SK-N-SH (cell line): ENCODE measurements at regions not wholly inside any gene's neighbourhood (a gene's known extent, or its start where the extent isn't known, plus 50 kb on each side); places are given as distances from the start of the nearest gene placed in this dataset.
A peak's percentile ranks its signal among the peaks of the same experiment; 100 is the strongest.

Experiments used
- CTCF ChIA-PET: fragments of 300-600, 350-600 bp; formaldehyde crosslinking; extraction: SDS; loops from one replicate; lab custom pipeline; 2021; lab: Yijun Ruan, JAX
- POLR2A ChIA-PET: fragments of 350-600 bp; sonication (Branson Sonifier 250); formaldehyde crosslinking; extraction: SDS; loops from one replicate; lab custom pipeline; 2020; ENCODE audit warnings: antibody characterized with exemption, inconsistent platforms; lab: Yijun Ruan, JAX
- DNase-seq: peaks from one replicate; pipeline ENCODE4 v3.0.0; 2012
- H2AFZ ChIP-seq: fragments of 200-600 bp; sonication (generic); 2 replicates; pipeline ENCODE4 v1.8.1; 2016; ENCODE audit warnings: antibody characterized with exemption, mild to moderate bottlenecking, low read depth
- H3F3A ChIP-seq: fragments of 200-600 bp; sonication (generic); replicated peaks from 2 replicates; pipeline ENCODE3; 2016; ENCODE audit warnings: antibody characterized with exemption, mild to moderate bottlenecking; ENCODE audit not compliant: insufficient read depth
- H3K27ac ChIP-seq, 2 experiments: fragments of 200-500 bp in 1 of 2; fragments of 200-600 bp in 1 of 2; sonication (Bioruptor generic) in 1 of 2; sonication (generic), shearing (Covaris generic) in 1 of 2; 2 replicates each; pipeline versions ENCODE4 v1.5.1 to v1.6.1; 2014 to 2016; ENCODE audit warnings: low read depth in 2 of 2, inconsistent platforms in 1 of 2, low read length in 1 of 2, mild to moderate bottlenecking in 1 of 2, mixed read lengths in 1 of 2
- H3K27me3 ChIP-seq: fragments of 200-600 bp; sonication (generic), shearing (Covaris generic); 2 replicates; pipeline ENCODE4 v1.6.1; 2016; ENCODE audit warnings: mixed run types; ENCODE audit not compliant: insufficient read depth
- H3K36me3 ChIP-seq, 2 experiments: fragments of 200-500 bp in 1 of 2; fragments of 200-600 bp in 1 of 2; sonication (Bioruptor generic) in 1 of 2; sonication (generic) in 1 of 2; replicated peaks in 1 of 2; 2 replicates each; pipeline versions ENCODE3 to v1.5.1; 2014 to 2016; ENCODE audit warnings: low read length in 1 of 2, mild to moderate bottlenecking in 1 of 2; ENCODE audit not compliant: insufficient read depth in 2 of 2, control insufficient read depth in 1 of 2
- H3K4me1 ChIP-seq, 2 experiments: fragments of 200-500 bp in 1 of 2; fragments of 200-600 bp in 1 of 2; sonication (Bioruptor generic) in 1 of 2; sonication (generic), shearing (Covaris generic) in 1 of 2; 2 replicates each; pipeline versions ENCODE4 v1.5.1 to v1.6.1; 2014 to 2016; ENCODE audit warnings: low read depth in 1 of 2, low read length in 1 of 2, mixed run types in 1 of 2; ENCODE audit not compliant: insufficient read depth in 2 of 2, control insufficient read depth in 1 of 2
- H3K4me2 ChIP-seq: fragments of 200-600 bp; sonication (generic), shearing (Covaris generic); 2 replicates; pipeline ENCODE4 v1.6.1; 2017; ENCODE audit warnings: mixed run types
- H3K4me3 ChIP-seq, 2 experiments: fragments of 200-500 bp in 1 of 2; fragments of 200-600 bp in 1 of 2; sonication (Bioruptor generic) in 1 of 2; sonication (generic), shearing (Covaris generic) in 1 of 2; 2 replicates each; pipeline versions ENCODE4 v1.5.1 to v1.8.1; 2014 to 2016; ENCODE audit warnings: low read depth in 2 of 2, inconsistent platforms in 1 of 2, low read length in 1 of 2, mild to moderate bottlenecking in 1 of 2, mixed read lengths in 1 of 2, moderate library complexity in 1 of 2
- H3K79me2 ChIP-seq: fragments of 200-600 bp; sonication (generic); 2 replicates; pipeline ENCODE4 v1.8.1; 2017; ENCODE audit warnings: mild to moderate bottlenecking; ENCODE audit not compliant: insufficient read depth
- H3K9ac ChIP-seq: fragments of 200-600 bp; sonication (generic); 2 replicates; pipeline ENCODE4 v1.6.1; 2017; ENCODE audit warnings: mixed run types
- H3K9me2 ChIP-seq: fragments of 200-600 bp; sonication (generic); 2 replicates; pipeline ENCODE4 v1.6.1; 2017; ENCODE audit warnings: mixed run types
- H3K9me3 ChIP-seq: fragments of 200-600 bp; sonication (generic); 2 replicates; pipeline ENCODE4 v1.6.1; 2017; ENCODE audit warnings: mixed run types, mild to moderate bottlenecking, moderate library complexity
- H4K20me1 ChIP-seq: fragments of 200-600 bp; sonication (generic); 2 replicates; pipeline ENCODE4 v1.6.1; 2017; ENCODE audit warnings: mild to moderate bottlenecking, mixed run types; ENCODE audit not compliant: insufficient read depth
- CHD2 ChIP-seq: fragments of 150-350 bp; IDR thresholded peaks from 2 replicates; pipeline ENCODE4 v1.6.1; 2018; ENCODE audit warnings: low read length; ENCODE audit not compliant: partially characterized antibody
- ELF1 ChIP-seq: IDR thresholded peaks from 2 replicates; pipeline ENCODE4 v1.4.0; 2012
- EP300 ChIP-seq, 2 experiments: IDR thresholded peaks; 2 replicates each; pipeline versions ENCODE4 v1.4.0 to v1.6.1; 2012; ENCODE audit warnings: borderline replicate concordance in 1 of 2, low read depth in 1 of 2, low read length in 1 of 2
- FOXM1 ChIP-seq: IDR thresholded peaks from 2 replicates; pipeline ENCODE4 v1.4.0; 2012; ENCODE audit warnings: low read depth, mild to moderate bottlenecking
- GABPA ChIP-seq: IDR thresholded peaks from 2 replicates; pipeline ENCODE4 v1.4.0; 2012; ENCODE audit warnings: low read depth, mild to moderate bottlenecking
- GATA2 ChIP-seq: sonication (generic); formaldehyde crosslinking; IDR thresholded peaks from 2 replicates; pipeline ENCODE4 v1.5.0; 2020; ENCODE audit warnings: mild to moderate bottlenecking, missing genetic modification reagents
- JUND ChIP-seq: IDR thresholded peaks from 2 replicates; pipeline ENCODE4 v1.4.0; 2012
- MEF2A ChIP-seq: IDR thresholded peaks from 2 replicates; pipeline ENCODE4 v1.4.0; 2012; ENCODE audit warnings: low read depth, borderline replicate concordance
- MXI1 ChIP-seq: IDR thresholded peaks from 2 replicates; pipeline ENCODE4 v1.6.1; 2012; ENCODE audit warnings: mild to moderate bottlenecking, low read depth, low read length, improper control_type of control experiment
- NFIC ChIP-seq: IDR thresholded peaks from 2 replicates; pipeline ENCODE4 v1.4.0; 2012; ENCODE audit warnings: borderline replicate concordance
- NRF1 ChIP-seq: IDR thresholded peaks from 2 replicates; pipeline ENCODE4 v1.6.1; 2012; ENCODE audit warnings: low read depth, mild to moderate bottlenecking, low read length
- POLR2AphosphoS5 ChIP-seq: IDR thresholded peaks from 2 replicates; pipeline ENCODE4 v1.6.1; 2012; ENCODE audit warnings: low read depth, low read length
- RAD21 ChIP-seq: IDR thresholded peaks from 2 replicates; pipeline ENCODE4 v1.6.1; 2012; ENCODE audit warnings: mild to moderate bottlenecking, low read length
- RFX5 ChIP-seq: IDR thresholded peaks from 2 replicates; pipeline ENCODE4 v1.6.1; 2012; ENCODE audit warnings: mild to moderate bottlenecking, improper control_type of control experiment, low read length
- RXRA ChIP-seq: IDR thresholded peaks from 2 replicates; pipeline ENCODE4 v1.4.0; 2012; ENCODE audit warnings: low read depth, mild to moderate bottlenecking, borderline replicate concordance
- SIN3A ChIP-seq: IDR thresholded peaks from 2 replicates; pipeline ENCODE4 v1.6.1; 2012; ENCODE audit warnings: low read depth, mild to moderate bottlenecking, low read length, moderate library complexity, borderline replicate concordance
- SMC3 ChIP-seq: IDR thresholded peaks from 2 replicates; pipeline ENCODE4 v1.6.1; 2012; ENCODE audit warnings: low read depth, low read length, improper control_type of control experiment
- TAF1 ChIP-seq: IDR thresholded peaks from 2 replicates; pipeline ENCODE4 v1.6.1; 2012; ENCODE audit warnings: low read depth, mild to moderate bottlenecking, low read length, moderate library complexity, borderline replicate concordance
- TCF12 ChIP-seq: IDR thresholded peaks from 2 replicates; pipeline ENCODE4 v1.4.0; 2012
- TEAD4 ChIP-seq: IDR thresholded peaks from 2 replicates; pipeline ENCODE4 v1.4.0; 2012; ENCODE audit warnings: mild to moderate bottlenecking, borderline replicate concordance; ENCODE audit not compliant: insufficient read depth
- WGBS: methylation state at CpG from one replicate; pipeline ENCODE4 v1.1.6; 2017; ENCODE audit warnings: low lambda C conversion rate; 5-methylcytosine and 5-hydroxymethylcytosine counted together
- TF ChIP-seq, protein P1 (sequence below): IDR thresholded peaks from 2 replicates; pipeline ENCODE4 v1.4.0; 2012; ENCODE audit warnings: low read depth
- TF ChIP-seq, protein P2 (sequence below): IDR thresholded peaks from 2 replicates; pipeline ENCODE4; 2012
- TF ChIP-seq, protein P3 (sequence below): IDR thresholded peaks from 2 replicates; pipeline ENCODE4 v1.6.1; 2012; ENCODE audit warnings: mild to moderate bottlenecking, low read depth, low read length, moderate library complexity

DNA sequence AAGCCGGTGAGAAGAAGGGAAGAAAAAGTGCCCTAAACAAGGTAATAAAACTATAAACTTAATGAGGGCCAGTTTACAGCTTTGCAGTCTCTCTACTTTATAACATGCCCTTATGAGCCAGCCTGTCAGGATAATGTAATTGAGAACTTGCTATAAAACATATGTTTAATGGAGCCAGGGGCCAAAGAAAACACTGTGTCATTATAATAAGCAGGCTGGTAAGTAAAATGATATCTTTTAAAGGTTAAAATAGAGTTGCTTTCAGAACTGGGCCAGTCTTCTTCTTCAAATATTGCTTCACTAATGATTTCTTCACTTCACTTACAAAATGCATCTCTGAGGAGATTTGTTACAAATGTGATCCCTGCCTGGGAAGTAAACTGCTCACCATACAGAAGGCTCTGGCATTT lies 192.5 kb downstream of the SHOX2 start:
- Histone ChIP-seq H3K4me3 (no peak overlapping the region), H3K36me3 (no peaks in the 10 kb centered on the region), H3K4me1 (no peaks in the 10 kb centered on the region; a peak in 1 of 4 replicates), H3K79me2 (no peaks in the 10 kb centered on the region), H3K27ac (no peak overlapping the region; a peak in 1 of 4 replicates), H3F3A (no peaks in the 10 kb centered on the region), H2AFZ (no peak overlapping the region), H3K9me2 (no peaks in the 10 kb centered on the region), H3K9me3 (no peaks in the 10 kb centered on the region), H4K20me1 (no peaks in the 10 kb centered on the region), H3K9ac (no peak overlapping the region), H3K4me2 (no peak overlapping the region; the same call in 1 of the 2 replicates), H3K27me3 (no peaks in the 10 kb centered on the region)
- ChIA-PET POLR2A (no interaction called here), CTCF (interaction anchor here (1.0 to 1.3 kb wide), 2 partner anchors 9 to 34 kb away, joined by 3 read pairs; no protein-coding TSS in a partner anchor)
- no peak for DNase-seq
- TF ChIP-seq EP300 (IDR thresholded peaks at IDR 0.05; ENCODE audit: borderline replicate concordance in 1 of 2, low read depth in 1 of 2, low read length in 1 of 2) (peak; percentile 33 to 57; a peak in 1 of 4 replicates), POLR2AphosphoS5 (peak; percentile 74; the same call in 1 of the 2 replicates), TCF12 (peak; percentile 92), GATA2 (CRISPR knock-in tag) (no peak), NFIC (peak; percentile 81), SIN3A (0 out of 2 replicates have a peak, but pooled peaks have one; percentile 52), TEAD4 (0 out of 2 replicates have a peak, but pooled peaks have one; percentile 20), JUND (peak; percentile 52), RXRA (no peak), GABPA (no peak)
- TF ChIP-seq, protein P1, sequence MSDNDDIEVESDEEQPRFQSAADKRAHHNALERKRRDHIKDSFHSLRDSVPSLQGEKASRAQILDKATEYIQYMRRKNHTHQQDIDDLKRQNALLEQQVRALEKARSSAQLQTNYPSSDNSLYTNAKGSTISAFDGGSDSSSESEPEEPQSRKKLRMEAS, result no peak
- TF ChIP-seq, protein P2, sequence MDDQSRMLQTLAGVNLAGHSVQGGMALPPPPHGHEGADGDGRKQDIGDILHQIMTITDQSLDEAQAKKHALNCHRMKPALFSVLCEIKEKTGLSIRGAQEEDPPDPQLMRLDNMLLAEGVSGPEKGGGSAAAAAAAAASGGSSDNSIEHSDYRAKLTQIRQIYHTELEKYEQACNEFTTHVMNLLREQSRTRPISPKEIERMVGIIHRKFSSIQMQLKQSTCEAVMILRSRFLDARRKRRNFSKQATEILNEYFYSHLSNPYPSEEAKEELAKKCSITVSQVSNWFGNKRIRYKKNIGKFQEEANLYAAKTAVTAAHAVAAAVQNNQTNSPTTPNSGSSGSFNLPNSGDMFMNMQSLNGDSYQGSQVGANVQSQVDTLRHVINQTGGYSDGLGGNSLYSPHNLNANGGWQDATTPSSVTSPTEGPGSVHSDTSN, result peak; percentile 87
- 77% methylated on average over 1 of the region's 1 CpG for WGBS

DNA sequence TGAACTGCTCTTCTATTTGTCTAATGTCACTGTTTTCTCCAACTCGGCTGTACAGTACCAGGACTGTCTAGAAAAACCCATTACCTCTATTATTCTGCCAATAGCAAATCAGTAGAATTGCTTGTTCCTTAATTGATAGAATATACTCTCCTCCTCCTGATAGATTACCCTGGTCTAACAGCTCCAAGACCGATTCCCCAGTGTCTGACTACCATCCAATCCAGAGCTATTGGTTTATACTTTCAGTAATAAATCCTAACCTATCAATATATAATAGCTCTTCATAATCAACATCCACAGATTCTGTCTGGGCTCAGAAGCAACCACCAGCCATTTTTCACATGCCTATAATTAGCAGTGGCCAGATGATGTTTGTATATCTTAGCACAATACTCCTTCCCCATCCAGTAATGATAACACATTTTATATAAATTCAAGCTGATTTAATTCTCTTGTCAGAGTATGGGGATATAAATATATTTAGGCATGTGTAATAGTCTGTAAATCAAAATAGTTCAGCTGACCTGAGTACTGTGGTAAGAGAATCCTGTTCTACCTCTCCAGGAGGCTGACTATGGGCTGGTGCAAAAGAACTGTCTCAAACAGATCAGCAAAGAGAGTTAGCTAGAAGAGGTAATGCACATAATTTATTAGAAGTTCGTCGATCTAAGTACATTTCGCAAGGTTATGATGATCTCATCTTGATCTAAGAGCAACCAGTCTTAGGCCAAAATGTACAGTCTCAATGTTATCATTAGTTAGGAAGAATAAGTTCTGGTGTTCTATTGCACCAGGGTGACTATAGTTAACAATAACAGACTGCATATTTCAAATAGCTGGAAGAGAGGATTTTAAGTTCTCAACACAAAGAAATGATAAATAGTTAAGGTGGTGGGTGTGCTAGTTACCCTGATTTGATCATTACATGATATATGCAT lies 193.4 kb downstream of the SHOX2 start:
- H3K9me2 ChIP-seq, result no peaks in the 10 kb centered on the region
- H3K4me1 ChIP-seq, result no peaks in the 10 kb centered on the region; a peak in 1 of 4 replicates
- ChIA-PET CTCF (interaction anchor here (1.0 kb wide), 1 partner anchor 35 kb away, joined by 3 read pairs; no protein-coding TSS in a partner anchor), POLR2A (no interaction called here)
- TF ChIP-seq, protein P1, result no peak
- TF ChIP-seq TCF12 (no peak), CHD2 (no peak), RAD21 (no peak), FOXM1 (no peak), NRF1 (no peak), TAF1 (no peak), SMC3 (no peak), ELF1 (no peak), RFX5 (no peak), MEF2A (no peak), NFIC (no peak), MXI1 (no peak), GATA2 (CRISPR knock-in tag) (no peak), JUND (no peak)
- TF ChIP-seq, protein P3, sequence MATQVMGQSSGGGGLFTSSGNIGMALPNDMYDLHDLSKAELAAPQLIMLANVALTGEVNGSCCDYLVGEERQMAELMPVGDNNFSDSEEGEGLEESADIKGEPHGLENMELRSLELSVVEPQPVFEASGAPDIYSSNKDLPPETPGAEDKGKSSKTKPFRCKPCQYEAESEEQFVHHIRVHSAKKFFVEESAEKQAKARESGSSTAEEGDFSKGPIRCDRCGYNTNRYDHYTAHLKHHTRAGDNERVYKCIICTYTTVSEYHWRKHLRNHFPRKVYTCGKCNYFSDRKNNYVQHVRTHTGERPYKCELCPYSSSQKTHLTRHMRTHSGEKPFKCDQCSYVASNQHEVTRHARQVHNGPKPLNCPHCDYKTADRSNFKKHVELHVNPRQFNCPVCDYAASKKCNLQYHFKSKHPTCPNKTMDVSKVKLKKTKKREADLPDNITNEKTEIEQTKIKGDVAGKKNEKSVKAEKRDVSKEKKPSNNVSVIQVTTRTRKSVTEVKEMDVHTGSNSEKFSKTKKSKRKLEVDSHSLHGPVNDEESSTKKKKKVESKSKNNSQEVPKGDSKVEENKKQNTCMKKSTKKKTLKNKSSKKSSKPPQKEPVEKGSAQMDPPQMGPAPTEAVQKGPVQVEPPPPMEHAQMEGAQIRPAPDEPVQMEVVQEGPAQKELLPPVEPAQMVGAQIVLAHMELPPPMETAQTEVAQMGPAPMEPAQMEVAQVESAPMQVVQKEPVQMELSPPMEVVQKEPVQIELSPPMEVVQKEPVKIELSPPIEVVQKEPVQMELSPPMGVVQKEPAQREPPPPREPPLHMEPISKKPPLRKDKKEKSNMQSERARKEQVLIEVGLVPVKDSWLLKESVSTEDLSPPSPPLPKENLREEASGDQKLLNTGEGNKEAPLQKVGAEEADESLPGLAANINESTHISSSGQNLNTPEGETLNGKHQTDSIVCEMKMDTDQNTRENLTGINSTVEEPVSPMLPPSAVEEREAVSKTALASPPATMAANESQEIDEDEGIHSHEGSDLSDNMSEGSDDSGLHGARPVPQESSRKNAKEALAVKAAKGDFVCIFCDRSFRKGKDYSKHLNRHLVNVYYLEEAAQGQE, result no peak
- H3K27ac ChIP-seq, result no peak overlapping the region
- H3K36me3 ChIP-seq, result no peaks in the 10 kb centered on the region
- no peaks in the 10 kb centered on the region for H3K27me3 ChIP-seq
- H2AFZ ChIP-seq, result no peak overlapping the region
- WGBS, result 81% methylated on average over 5 of the region's 5 CpGs
- H3F3A ChIP-seq, result no peaks in the 10 kb centered on the region
- no peak overlapping the region for H3K9ac ChIP-seq
- no peaks in the 10 kb centered on the region for H4K20me1 ChIP-seq
- H3K4me3 ChIP-seq, result no peak overlapping the region
- H3K79me2 ChIP-seq, result no peaks in the 10 kb centered on the region
- no peak overlapping the region for H3K4me2 ChIP-seq
- H3K9me3 ChIP-seq, result no peaks in the 10 kb centered on the region
- DNase-seq, result no peak
